GM21723 (cell line): ENCODE measurements at regions not wholly inside any gene's neighbourhood (a gene's known extent, or its start where the extent isn't known, plus 50 kb on each side); places are given as distances from the start of the nearest gene placed in this dataset.

Source experiments
- ATAC-seq: cut with Tn5 transposase; IDR thresholded peaks from one replicate; pipeline ENCODE4 v1.9.1; 2021; ENCODE audit warnings: mild to moderate bottlenecking, moderate library complexity; ENCODE audit not compliant: unreplicated experiment

GRCh38 chr10:28077889-28078288, 79.0 kb upstream of the ODAD2 start:
- ATAC-seq, result no peak

DNA sequence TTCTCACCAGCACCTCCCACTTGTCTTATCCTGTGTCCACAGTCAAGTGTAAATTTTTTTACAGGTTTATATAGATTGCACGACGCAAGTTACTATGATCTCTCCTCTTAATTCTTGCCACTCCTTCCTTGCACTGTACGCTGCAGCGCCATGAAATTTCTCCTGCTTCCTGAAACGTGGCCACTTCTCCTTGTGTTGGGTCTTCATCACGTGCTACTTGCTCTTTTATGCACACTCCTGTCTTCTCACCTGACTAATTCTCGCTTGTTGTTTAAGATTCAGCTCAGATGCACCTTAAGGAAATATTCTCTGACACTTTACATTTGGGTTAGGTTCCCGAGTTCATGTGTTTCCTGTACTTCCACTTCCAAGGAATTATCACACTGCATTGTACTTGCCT, 76.5 kb upstream of the ODAD2 start:
- no peak for ATAC-seq

DNA sequence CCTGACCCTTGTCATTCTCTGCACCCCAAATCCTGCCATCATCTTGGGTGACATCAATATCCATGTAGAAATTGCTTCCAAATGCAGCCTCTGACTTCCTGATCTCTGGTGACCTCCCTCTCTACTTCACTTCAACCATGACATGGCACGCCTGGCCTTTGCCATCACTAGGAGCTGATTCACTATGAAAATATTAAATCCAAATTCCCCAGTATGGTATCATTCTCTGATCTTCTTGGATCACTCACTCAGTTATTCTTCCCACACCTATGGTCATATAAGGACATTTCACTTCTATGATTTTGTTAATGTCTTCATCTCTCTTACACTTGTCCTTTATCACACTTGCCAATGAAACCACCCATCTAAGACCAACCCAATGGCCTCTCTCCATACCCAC, 73.7 kb upstream of the ODAD2 start:
- no peak for ATAC-seq

DNA sequence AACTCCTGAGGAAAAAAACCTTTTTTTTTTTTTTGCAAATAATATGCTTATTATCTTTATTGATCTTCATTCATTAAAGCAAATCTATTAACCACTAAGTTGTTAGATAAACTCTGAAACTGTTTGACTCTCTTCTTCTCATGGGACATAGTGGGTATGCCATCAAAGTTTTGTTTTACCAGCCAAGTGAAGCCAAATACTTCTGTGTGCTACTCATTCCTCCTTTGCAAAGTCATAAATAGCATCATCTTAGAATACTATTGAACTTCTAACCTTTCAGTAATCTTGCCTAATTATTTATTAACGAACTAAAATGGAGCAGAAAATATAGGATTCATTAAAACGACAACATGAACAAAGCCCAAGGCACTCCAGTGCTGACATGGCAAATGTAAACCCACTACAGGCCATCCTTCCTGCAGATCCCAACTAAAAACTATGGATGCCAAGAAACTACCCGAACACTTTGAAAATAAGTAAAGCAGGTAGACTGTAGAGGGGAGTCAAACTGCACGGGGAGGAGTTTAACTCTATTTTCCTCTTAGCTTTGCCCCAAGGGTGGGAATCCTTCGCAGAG, 61.2 kb upstream of the ODAD2 start:
- no peak for ATAC-seq

- ATAC-seq, result no peak
These were observed 59.9 kb upstream of the ODAD2 start for GRCh38 chr10:28058746-28059145.

GRCh38 chr10:28054228-28054860, 55.5 kb upstream of the ODAD2 start:
- no peak for ATAC-seq

DNA sequence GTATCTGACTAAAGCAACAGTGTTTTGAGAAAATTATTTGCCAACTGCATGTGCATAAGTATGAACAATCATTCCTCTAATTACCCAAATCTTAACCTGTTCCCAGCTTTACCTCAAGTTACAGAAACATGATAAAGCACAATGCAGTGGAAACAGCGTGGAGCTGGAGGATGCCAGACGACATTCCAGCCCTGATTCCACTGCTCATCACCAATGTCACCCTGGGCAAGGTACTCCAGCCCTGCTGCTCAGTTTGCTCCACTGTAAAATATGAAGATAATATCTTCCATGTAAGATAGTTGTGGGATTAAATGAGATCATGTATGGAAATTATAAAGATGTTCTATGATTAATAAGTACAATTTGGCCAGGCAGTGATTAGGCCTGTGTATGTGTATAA, 50.4 kb upstream of the ODAD2 start:
- no peak for ATAC-seq
